Ammon's horn (tissue), 1 donor: ENCODE measurements at regions not wholly inside any gene's neighbourhood (a gene's known extent, or its start where the extent isn't known, plus 50 kb on each side); places are given as distances from the start of the nearest gene placed in this dataset.
"Not testable (repeated sequence)": the region's sequence is repeated elsewhere in the genome, so short reads cannot be mapped to it uniquely, and the experiment has no call there.

Experiments
- DNase-seq: peaks from one replicate; pipeline ENCODE4 v3.0.0-alpha.2; 2016; ENCODE audit warnings: low spot score

DNA sequence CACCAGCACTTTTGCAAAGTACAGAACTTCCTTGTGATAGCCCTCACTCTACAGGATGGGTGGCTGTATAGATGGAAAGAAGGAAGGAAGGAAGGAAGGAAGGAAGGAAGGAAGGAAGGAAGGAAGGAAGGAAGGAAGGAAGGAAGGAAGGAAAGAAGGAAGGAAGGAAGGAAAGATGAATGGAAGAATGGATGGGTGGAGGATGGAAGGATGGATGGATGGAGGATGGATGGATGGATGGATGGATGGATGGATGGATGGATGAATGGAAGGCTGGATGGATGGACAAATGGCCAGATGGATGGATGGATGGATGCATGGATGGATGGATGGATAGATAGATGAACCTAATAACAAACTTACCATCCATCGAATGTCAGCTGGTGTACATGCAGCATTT is 256.9 kb downstream of the ANKRD60 start:
- DNase-seq, result not testable (repeated sequence)

DNA sequence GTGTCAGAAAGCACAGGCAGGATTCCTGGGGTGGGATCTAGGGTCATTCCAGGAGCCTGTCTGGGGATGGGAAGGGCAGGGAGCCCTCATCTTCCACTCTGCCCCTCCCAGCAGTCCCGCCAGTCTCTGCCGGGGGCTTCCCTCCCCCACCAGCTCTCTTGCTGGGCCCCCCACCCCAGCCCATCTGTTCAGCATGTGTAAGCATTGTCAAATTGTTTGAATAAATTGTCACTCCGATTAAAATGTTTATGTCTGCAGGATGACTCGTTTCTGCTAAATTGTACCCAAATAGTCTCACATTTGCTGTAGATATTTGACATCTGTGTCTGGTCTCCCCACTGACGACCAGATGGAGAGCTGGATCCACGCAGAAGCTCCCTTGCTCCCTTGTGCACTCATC is 257.6 kb downstream of the ANKRD60 start:
- DNase-seq, result no peak

DNA sequence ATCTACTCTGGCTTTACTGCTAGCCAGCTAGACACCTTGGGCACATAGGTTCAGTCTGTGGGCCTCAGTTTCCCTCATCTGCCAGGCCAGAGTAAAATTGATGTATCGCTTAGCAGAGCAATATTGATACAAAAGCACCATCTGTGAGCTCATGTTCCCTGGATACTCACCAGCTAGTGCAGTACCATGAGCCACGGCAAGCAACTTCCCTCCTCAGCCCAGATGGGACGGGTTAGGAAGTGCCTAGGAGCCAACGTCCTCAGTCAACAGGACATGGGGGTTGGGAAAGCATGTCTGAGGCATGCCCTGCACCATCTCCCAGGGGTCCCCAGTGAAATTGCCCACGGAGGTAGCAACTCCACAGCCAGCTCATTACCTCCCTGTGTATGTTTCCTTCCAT is 258.3 kb downstream of the ANKRD60 start:
- DNase-seq, result no peak

GRCh38 chr20:57968120-57968519 is 258.3 kb upstream of the PMEPA1 start:
- DNase-seq, result no peak

DNA sequence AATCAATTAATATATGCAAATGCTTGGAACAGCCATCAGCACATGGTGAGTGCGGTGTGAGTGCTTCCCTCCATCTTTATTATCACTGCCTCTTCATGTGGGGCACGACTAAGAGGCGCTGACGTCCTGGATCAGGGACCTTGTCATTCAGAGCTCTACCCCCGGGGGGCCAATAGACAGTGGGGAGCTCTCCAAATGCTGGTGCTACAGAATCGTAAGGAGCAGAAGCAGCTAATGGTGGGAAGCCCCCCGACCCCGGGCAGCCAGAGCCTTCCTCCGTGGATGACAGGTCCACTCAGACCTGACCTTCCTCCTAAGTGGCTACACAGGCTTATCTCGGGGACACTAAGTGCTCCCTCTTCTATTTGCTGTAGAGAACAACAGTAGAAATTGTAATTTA is 257.5 kb upstream of the PMEPA1 start:
- DNase-seq, result no peak

GRCh38 chr20:57966620-57967019 is 256.8 kb upstream of the PMEPA1 start:
- no peak for DNase-seq

DNA sequence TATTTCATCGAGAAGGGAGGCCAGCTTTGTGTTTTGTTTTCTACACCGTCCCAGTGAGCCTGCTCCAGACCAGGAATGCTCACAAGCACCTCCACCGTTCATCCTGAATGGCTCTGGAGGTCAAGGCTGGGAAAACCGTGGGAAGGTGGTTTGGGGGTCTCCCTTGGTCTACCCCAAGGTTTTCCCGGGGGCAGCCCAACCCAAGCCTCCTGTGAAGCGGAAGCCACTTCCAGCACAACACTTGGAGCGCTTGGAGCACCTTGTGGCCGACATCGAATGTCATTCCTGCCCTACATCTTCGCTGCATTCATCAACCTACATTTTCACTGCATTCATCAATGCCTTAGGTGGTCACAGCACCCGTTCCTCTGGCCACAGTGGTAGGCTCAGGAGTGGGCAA is 255.6 kb upstream of the PMEPA1 start:
- DNase-seq, result no peak

DNA sequence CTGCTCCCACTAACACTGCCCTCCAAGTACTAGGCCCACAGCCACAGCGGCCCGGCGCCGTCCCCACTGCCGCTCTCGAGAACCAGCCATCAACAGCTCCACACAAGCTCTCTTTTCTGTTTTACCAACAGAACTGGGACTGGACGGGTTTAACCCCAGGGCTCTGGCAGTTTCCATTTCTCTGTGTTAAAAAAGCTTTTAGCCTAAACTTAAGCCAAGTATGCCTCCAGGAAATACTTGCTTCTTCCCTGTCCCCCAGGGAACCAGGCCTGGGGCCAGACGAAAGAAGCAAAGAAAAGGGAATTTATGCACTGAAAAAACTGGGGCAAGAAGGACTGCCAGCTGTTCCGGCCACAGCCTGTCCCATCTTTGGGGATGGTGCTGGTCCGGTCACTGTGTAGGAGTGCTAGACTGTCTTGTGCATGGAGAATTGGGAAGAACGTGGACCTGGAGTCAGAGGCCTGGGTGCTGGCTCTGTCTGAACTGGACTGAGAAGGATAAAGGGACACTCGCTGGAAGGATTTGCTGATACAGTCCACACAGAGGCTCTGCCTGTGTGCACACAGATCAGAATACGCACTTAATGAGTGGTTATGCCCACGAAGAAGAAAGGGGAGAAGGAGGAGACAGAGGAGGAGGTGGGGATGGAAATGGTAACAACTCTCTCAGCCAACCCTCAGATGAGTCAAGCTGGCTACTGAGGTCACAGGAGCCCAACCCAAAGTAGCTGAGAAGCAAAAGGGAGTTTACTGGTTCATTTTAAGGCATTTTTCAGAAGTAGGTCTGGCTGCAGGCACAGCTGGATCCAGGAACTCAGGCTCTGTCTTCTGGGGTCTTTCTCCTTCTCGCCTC is 254.4 kb upstream of the PMEPA1 start:
- peak; percentile 55 for DNase-seq

GRCh38 chr20:57960803-57961575 is 251.2 kb upstream of the PMEPA1 start:
- no peak for DNase-seq

GRCh38 chr20:57959589-57959988 is 249.8 kb upstream of the PMEPA1 start:
- DNase-seq, result no peak

DNA sequence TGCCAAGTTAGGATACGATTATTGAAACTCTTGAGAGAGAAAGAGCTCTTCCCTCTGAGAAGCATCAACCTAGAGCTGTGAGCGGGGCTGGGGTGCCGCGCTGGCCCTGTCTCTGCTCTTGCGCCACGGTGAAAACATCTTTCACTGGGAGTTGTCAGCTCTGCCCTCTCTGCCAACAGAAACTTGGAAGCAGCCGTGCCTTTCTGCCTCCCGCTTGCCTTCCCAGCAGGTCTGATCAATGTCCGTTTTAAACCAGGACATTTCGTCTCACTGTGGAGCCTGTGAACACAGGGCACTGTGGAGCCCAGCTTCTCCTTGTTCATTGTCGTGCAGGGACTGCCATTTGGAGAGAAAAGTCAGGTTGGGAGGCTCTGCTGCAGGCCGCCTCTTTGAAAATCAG is 249.2 kb upstream of the PMEPA1 start:
- peak; percentile 21 for DNase-seq

GRCh38 chr20:57958050-57958420 is 248.2 kb upstream of the PMEPA1 start:
- DNase-seq, result no peak

GRCh38 chr20:57957411-57958049 is 247.7 kb upstream of the PMEPA1 start:
- no peak for DNase-seq

- DNase-seq, result no peak
Measured at GRCh38 chr20:57953638-57954037, 243.8 kb upstream of the PMEPA1 start.

- DNase-seq, result no peak
Measured at GRCh38 chr20:57952136-57952535, 242.3 kb upstream of the PMEPA1 start.

GRCh38 chr20:57951549-57951948 is 241.7 kb upstream of the PMEPA1 start:
- no peak for DNase-seq

DNA sequence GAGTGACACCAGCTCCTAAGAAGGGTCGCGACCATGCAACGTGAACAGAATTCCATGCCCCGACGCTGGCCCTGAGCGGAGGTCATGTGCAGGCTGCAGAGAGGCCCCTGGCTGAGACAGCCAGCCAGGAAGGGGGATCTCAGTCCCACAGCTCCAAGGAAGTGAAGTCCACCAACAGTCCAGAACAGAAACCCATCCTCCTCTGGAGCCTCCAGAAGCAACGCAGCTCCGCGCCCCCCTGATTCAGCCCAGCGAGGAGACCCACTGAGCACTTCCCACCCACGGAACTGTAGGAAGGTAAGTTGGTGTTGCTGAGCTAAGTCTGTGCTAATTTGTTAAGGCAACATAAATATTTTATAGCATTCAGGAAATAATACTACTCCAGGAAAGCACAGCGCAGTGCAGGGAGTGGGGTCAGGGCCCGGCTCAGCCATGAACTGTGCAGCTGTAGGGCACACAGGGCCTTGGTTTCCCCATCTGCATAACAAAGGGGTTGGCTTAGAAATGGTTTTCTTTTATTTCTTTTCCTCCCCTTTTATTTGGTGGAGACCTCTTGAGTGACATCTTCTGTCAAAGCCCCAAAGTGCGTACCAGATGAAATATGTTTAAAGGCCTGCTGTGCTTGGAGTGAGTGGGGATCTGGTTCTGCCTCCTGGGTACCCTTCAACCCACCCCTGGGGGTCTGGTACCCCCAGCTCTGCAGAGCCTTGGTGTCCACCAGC is 241.1 kb upstream of the PMEPA1 start:
- DNase-seq, result no peak

GRCh38 chr20:57948180-57948955 is 238.6 kb upstream of the PMEPA1 start:
- no peak for DNase-seq

DNA sequence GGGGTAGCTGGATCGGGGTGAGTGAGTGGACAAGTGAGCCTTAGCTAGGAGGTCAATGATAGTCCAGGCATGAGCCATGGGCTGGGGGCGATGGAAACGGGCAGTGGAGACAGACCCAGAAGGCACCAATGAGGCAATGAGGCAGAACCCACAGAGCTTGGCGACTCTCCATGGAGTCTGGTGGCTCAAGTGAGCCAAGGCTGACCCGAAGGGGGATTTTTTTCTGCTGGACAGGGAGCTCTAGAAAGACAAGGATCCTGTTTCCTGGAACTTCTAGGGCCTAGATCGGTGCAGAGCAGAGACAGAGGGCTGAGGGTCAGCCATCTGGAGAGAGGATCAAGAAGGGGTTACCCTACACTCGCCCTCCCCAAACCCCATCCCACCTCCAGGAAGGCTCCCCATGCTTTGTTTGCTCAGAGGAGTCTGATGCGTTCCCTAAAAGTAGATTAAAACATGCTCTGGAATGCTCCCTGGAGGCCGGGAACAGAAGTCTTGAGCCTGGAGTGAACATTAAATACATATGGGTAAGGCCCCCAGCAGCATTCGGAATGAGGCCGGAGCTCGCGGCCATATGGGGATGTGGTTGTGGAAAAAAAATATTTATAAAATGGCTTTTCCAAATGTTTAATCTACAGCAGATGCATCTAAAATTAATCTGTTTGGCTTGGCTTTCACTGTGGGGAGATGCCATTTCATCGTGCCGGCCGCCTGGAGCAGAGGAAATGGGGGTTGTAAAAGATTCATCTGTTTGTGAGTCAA is 237.8 kb upstream of the PMEPA1 start:
- DNase-seq, result no peak

DNA sequence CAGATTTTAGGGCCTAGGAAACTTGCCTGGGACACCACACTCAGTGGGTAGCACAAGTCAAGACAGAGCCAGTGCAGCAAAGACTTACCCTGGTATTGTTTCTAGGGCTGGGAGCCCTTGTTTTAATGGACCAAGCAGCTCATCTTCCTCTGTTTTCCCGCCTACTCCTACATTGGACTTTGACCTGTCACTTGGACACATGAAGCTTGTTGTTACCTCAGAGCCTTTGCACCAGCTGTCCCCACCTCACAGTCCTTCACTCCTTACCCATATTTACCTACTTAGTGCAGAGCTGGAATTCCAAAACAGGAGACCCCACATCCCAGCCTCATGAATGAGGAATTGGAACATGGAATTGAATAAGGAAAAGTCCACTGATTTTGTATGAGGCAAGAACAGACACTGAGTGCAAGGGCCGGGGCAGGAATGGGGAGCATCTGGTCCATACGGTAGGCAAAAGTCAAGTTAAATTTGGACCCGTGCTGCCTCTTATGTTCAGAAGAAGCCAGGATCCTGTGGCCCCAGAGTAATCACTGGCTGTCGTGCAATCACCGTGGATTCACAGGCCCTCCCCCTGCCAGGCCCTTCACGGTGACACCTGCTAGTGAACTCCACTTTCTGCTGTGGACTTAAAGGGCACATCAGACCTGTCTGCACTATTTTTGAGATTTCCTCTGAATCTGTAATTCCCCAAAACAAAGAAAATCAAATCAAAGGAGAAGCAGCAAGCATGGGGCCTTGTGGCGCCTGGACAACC is 236.9 kb upstream of the PMEPA1 start:
- DNase-seq, result no peak
